HepG2 (cell line): ENCODE measurements at regions not wholly inside any gene's neighbourhood (a gene's known extent, or its start where the extent isn't known, plus 50 kb on each side); places are given as distances from the start of the nearest gene placed in this dataset.

Source experiments
- ATAC-seq: fragments of 200-7000 bp; cut with Tn5 transposase; 3 replicates; pipeline ENCODE4 v1.9.1; 2020; ENCODE audit warnings: mild to moderate bottlenecking, moderate library complexity
- BruUV-seq: library from RNA; stranded (reverse); fragments of 400-500 nt; replicated peaks from 2 replicates; lab custom pipeline; 2021; lab: Mats Ljungman, UMichigan
- CTCF ChIA-PET: fragments of 300-600 bp; formaldehyde crosslinking; extraction: SDS; loops from one replicate; lab custom pipeline; 2021; ENCODE audit warnings: low total read pairs, inconsistent platforms, low intra/inter-chr PET ratio; lab: Yijun Ruan, JAX
- POLR2A ChIA-PET: fragments of 350-600 bp; sonication (Branson Sonifier 250); formaldehyde crosslinking; loops from one replicate; lab custom pipeline; 2020; ENCODE audit warnings: antibody characterized with exemption, inconsistent platforms; lab: Yijun Ruan, JAX
- DNase-seq: peaks from one replicate; pipeline ENCODE4 v3.0.0-alpha.2; 2015; ENCODE audit warnings: low spot score
- FAIRE-seq: peaks from 3 replicates; lab custom pipeline; 2011; peaks lifted over from hg19 to GRCh38; lab: Jason Lieb, UNC
- H2AFZ ChIP-seq: one replicate; pipeline ENCODE4 v1.6.1; 2011; ENCODE audit warnings: low read length, inconsistent platforms
- H3K27ac ChIP-seq: fragments of 300-600 bp; 3 replicates; pipeline ENCODE4 v1.8.0; 2011; ENCODE audit warnings: mixed run types, mild to moderate bottlenecking, mixed read lengths, low read length, inconsistent platforms; ENCODE audit not compliant: insufficient read depth; ENCODE audit errors: extremely low read length
- H3K27me3 ChIP-seq, 2 experiments: fragments of 200-600 bp in 1 of 2; 2 replicates in 1 of 2; 3 replicates in 1 of 2; pipeline versions ENCODE4 v1.6.0 to v1.8.0; 2011; ENCODE audit warnings: low read length in 2 of 2, mild to moderate bottlenecking in 2 of 2, moderate library complexity in 2 of 2, inconsistent platforms in 1 of 2; ENCODE audit not compliant: insufficient read depth in 2 of 2, control insufficient read depth in 1 of 2
- H3K36me3 ChIP-seq, 2 experiments: fragments of 200-600 bp in 1 of 2; replicated peaks in 1 of 2; 2 replicates in 1 of 2; 3 replicates in 1 of 2; pipeline versions ENCODE4 v1.5.1 to v1.8.0; 2011; ENCODE audit warnings: low read length in 2 of 2, inconsistent platforms in 1 of 2; ENCODE audit not compliant: insufficient read depth in 2 of 2, control insufficient read depth in 1 of 2
- H3K4me1 ChIP-seq: 2 replicates; pipeline ENCODE4 v1.5.1; 2012; ENCODE audit warnings: low read length, inconsistent platforms; ENCODE audit not compliant: insufficient read depth
- H3K4me2 ChIP-seq: 2 replicates; pipeline ENCODE4 v1.6.0; 2011; ENCODE audit warnings: low read depth, low read length, inconsistent platforms
- H3K4me3 ChIP-seq, 3 experiments: fragments of 200-600 bp in 1 of 3; sonication (generic), shearing (Covaris generic) in 1 of 3; replicated peaks in 1 of 3; 2 replicates each; pipeline ENCODE4 v1.5.1; 2011 to 2016; ENCODE audit warnings: low read length in 3 of 3, inconsistent platforms in 2 of 3, low read depth in 2 of 3, mild to moderate bottlenecking in 2 of 3, control low read depth in 1 of 3, mixed read lengths in 1 of 3; ENCODE audit not compliant: insufficient read depth in 1 of 3
- H3K79me2 ChIP-seq: one replicate; pipeline ENCODE4 v1.6.1; 2011; ENCODE audit warnings: low read length, inconsistent platforms; ENCODE audit not compliant: insufficient read depth
- H3K9ac ChIP-seq: 2 replicates; pipeline ENCODE4 v1.6.0; 2011; ENCODE audit warnings: mild to moderate bottlenecking, low read depth, low read length, inconsistent platforms; ENCODE audit not compliant: insufficient read depth
- H3K9me3 ChIP-seq: 2 replicates; pipeline ENCODE4 v1.5.1; 2012; ENCODE audit warnings: mild to moderate bottlenecking, low read length
- H4K20me1 ChIP-seq: 2 replicates; pipeline ENCODE4 v1.6.0; 2011; ENCODE audit warnings: inconsistent platforms, mild to moderate bottlenecking, low read length, moderate library complexity; ENCODE audit not compliant: insufficient read depth
- ATF3 ChIP-seq: sonication (generic); formaldehyde crosslinking; IDR thresholded peaks from 2 replicates; pipeline ENCODE4 v1.4.0; 2020; ENCODE audit warnings: missing genetic modification reagents
- ETV6 ChIP-seq: sonication (generic); formaldehyde crosslinking; conservative IDR thresholded peaks from 2 replicates; pipeline ENCODE4 v1.4.0; 2020; ENCODE audit warnings: missing genetic modification reagents
- KDM6A ChIP-seq: IDR thresholded peaks from 2 replicates; pipeline ENCODE4 v1.6.1; 2016; ENCODE audit warnings: low read depth
- PCBP2 ChIP-seq: fragments of 200-400 bp; formaldehyde crosslinking; optimal IDR thresholded peaks from 2 replicates; pipeline ENCODE3; 2018; ENCODE audit warnings: low read length, low read depth; ENCODE audit not compliant: poor library complexity, severe bottlenecking
- STAT6 ChIP-seq: sonication (generic); formaldehyde crosslinking; IDR thresholded peaks from 2 replicates; pipeline ENCODE4 v1.4.0; 2020; ENCODE audit warnings: missing genetic modification reagents, mild to moderate bottlenecking, borderline replicate concordance
- TOE1 ChIP-seq: sonication (generic); formaldehyde crosslinking; IDR thresholded peaks from 2 replicates; pipeline ENCODE4 v1.4.0; 2020; ENCODE audit warnings: mild to moderate bottlenecking, missing genetic modification reagents
- TP53 ChIP-seq: sonication (generic); formaldehyde crosslinking; conservative IDR thresholded peaks from 2 replicates; pipeline ENCODE4 v1.4.0; 2020; ENCODE audit warnings: missing genetic modification reagents
- ZFP36 ChIP-seq: fragments of 150-350 bp; IDR thresholded peaks from 2 replicates; pipeline ENCODE4 v1.6.1; 2018; ENCODE audit warnings: borderline replicate concordance, low read length, low read depth; ENCODE audit not compliant: partially characterized antibody
- ZFP91 ChIP-seq: sonication (generic); formaldehyde crosslinking; IDR thresholded peaks from 2 replicates; pipeline ENCODE4 v1.9.0; 2022; ENCODE audit warnings: missing genetic modification reagents, mild to moderate bottlenecking, borderline replicate concordance
- WGBS: methylation state at CpG from one replicate; pipeline ENCODE4 v1.1.6; 2017; ENCODE audit warnings: low lambda C conversion rate; 5-methylcytosine and 5-hydroxymethylcytosine counted together
- in situ Hi-C: cut with HindIII; loops from 2 replicates; pipeline ENCODE4 v1.10.0; 2017; ENCODE audit warnings: low pct_unique_long_range_greater_than_20kb; ENCODE audit not compliant: extremely low pct_ligation_motif_present
- intact Hi-C: fragments of 100-400 bp; cut with micrococcal nuclease; formaldehyde crosslinking; loops from one replicate; pipeline ENCODE4 v1.10.0; 2022; ENCODE audit not compliant: unreplicated experiment
- TF ChIP-seq, protein P1 (sequence below): IDR thresholded peaks from 2 replicates; pipeline ENCODE4 v1.6.1; 2016; ENCODE audit warnings: low read depth, missing genetic modification reagents, missing compliant biosample characterization

GRCh38 chr6:63154535-63154934, 56.7 kb upstream of the FKBP1C start:
- H3K4me3 ChIP-seq, result no peak overlapping the region
- ATAC-seq, result no peak
- 17% methylated on average over 2 of the region's 2 CpGs for whole genome bisulfite sequencing
- in situ Hi-C loops, result no loop called here
- H4K20me1 ChIP-seq, result no peaks in the 10 kb centered on the region
- no peak overlapping the region for H3K27ac ChIP-seq
- no peaks in the 10 kb centered on the region for H3K4me1 ChIP-seq
- no peak overlapping the region for H3K4me2 ChIP-seq
- CTCF ChIA-PET, result no interaction called here
- BruUV-seq, result no TSS peak
- DNase-seq, result no peak
- no peak overlapping the region for H2AFZ ChIP-seq
- POLR2A ChIA-PET, result no interaction called here
- intact Hi-C loops, result no loop called here
- no peak for FAIRE-seq
- H3K79me2 ChIP-seq, result no peaks in the 10 kb centered on the region
- TF ChIP-seq TP53 (CRISPR knock-in tag), result no peak
- TF ChIP-seq TOE1 (CRISPR knock-in tag), result no peak
- TF ChIP-seq ZFP36, result no peak
- TF ChIP-seq KDM6A, result no peak
- TF ChIP-seq ZFP91, result no peak
- TF ChIP-seq STAT6, result no peak
- no peak for TF ChIP-seq ETV6 (CRISPR knock-in tag)
- TF ChIP-seq PCBP2, result no peak
- TF ChIP-seq, protein P1, sequence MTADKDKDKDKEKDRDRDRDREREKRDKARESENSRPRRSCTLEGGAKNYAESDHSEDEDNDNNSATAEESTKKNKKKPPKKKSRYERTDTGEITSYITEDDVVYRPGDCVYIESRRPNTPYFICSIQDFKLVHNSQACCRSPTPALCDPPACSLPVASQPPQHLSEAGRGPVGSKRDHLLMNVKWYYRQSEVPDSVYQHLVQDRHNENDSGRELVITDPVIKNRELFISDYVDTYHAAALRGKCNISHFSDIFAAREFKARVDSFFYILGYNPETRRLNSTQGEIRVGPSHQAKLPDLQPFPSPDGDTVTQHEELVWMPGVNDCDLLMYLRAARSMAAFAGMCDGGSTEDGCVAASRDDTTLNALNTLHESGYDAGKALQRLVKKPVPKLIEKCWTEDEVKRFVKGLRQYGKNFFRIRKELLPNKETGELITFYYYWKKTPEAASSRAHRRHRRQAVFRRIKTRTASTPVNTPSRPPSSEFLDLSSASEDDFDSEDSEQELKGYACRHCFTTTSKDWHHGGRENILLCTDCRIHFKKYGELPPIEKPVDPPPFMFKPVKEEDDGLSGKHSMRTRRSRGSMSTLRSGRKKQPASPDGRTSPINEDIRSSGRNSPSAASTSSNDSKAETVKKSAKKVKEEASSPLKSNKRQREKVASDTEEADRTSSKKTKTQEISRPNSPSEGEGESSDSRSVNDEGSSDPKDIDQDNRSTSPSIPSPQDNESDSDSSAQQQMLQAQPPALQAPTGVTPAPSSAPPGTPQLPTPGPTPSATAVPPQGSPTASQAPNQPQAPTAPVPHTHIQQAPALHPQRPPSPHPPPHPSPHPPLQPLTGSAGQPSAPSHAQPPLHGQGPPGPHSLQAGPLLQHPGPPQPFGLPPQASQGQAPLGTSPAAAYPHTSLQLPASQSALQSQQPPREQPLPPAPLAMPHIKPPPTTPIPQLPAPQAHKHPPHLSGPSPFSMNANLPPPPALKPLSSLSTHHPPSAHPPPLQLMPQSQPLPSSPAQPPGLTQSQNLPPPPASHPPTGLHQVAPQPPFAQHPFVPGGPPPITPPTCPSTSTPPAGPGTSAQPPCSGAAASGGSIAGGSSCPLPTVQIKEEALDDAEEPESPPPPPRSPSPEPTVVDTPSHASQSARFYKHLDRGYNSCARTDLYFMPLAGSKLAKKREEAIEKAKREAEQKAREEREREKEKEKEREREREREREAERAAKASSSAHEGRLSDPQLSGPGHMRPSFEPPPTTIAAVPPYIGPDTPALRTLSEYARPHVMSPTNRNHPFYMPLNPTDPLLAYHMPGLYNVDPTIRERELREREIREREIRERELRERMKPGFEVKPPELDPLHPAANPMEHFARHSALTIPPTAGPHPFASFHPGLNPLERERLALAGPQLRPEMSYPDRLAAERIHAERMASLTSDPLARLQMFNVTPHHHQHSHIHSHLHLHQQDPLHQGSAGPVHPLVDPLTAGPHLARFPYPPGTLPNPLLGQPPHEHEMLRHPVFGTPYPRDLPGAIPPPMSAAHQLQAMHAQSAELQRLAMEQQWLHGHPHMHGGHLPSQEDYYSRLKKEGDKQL, result no peak
- no peak for TF ChIP-seq ATF3 (CRISPR knock-in tag)
- no peak overlapping the region for H3K9ac ChIP-seq
- no peaks in the 10 kb centered on the region for H3K9me3 ChIP-seq
- no peaks in the 10 kb centered on the region for H3K36me3 ChIP-seq
- H3K27me3 ChIP-seq, result no peaks in the 10 kb centered on the region
